GM18870 (cell line): ENCODE measurements at regions not wholly inside any gene's neighbourhood (a gene's known extent, or its start where the extent isn't known, plus 50 kb on each side); places are given as distances from the start of the nearest gene placed in this dataset.
"Not testable (repeated sequence)": the region's sequence is repeated elsewhere in the genome, so short reads cannot be mapped to it uniquely, and the experiment has no call there.

Experiments used
- ATAC-seq: cut with Tn5 transposase; IDR thresholded peaks from one replicate; pipeline ENCODE4 v1.9.1; 2021; ENCODE audit warnings: moderate library complexity; ENCODE audit not compliant: unreplicated experiment

DNA sequence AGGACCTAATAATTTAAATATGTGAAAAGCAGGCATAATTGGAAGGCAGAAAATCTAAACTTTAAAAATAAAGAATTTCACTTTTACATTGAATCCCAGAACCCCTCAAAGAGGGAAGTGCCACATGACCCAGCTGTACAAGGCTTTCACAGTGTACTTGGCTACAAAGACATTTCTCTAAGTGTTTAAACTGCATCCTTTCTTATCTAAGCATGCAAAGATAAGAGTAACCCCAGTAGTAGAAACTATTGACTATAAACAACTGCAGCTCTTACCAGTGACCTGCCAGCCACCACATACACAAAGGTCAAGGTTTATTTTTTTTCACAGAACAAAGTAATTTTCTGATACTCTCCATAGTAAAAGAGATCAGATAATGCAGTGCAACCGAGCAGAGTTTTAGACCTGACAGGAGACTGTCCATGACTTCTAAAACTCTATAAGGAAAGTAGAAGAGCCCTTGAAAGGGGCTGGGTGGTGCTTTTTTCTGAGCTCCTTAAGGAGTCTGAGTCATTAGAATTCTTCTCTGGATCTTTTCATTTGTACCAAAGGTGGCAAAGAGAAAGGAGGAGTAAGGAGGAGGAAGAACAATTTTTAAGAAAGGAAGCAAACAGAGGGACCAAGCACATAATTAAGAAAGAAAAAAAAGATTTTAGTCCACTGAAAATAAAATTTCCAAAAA is 750.6 kb downstream of the PRIM2 start:
- ATAC-seq = not testable (repeated sequence)

DNA sequence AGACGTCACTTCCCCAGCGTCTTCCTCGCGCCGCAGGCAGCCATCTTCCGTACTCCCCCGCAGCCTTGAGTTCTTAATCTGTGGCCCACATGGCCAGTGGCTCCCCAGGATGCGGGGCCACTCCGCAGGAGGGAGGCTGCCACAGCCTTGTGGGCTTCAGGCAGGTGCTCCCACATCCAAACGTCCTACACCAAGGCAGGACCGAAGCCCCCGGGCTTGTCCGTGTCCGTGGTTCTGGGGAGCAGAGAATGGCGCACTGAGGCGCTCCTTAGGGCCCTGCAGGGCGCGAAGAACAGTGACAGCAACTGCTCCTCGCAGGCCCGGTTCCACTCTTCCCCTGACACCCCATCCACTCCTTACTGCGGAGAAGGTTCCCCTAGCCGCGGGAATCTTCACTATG is 755.8 kb downstream of the PRIM2 start:
- ATAC-seq = no peak

DNA sequence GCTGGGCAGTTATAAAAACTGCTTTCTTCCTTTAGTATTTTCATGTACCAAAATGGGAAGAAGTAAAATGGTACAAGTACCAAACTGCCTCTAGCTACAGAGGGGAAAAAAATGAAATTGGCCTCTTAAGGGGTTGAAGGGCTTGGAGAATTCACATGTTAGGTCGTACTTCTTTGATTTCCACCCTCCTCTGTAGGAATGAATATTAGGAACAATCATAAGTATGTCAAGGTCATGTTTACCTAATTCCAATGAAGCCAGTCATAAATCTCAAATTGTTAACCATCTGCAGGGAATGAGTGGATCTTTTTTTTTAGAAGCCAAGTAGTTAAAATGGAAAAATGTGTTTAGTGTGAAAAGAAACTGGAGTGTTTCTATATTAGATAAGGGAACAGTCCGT is 772.6 kb downstream of the PRIM2 start:
- not testable (repeated sequence) for ATAC-seq

DNA sequence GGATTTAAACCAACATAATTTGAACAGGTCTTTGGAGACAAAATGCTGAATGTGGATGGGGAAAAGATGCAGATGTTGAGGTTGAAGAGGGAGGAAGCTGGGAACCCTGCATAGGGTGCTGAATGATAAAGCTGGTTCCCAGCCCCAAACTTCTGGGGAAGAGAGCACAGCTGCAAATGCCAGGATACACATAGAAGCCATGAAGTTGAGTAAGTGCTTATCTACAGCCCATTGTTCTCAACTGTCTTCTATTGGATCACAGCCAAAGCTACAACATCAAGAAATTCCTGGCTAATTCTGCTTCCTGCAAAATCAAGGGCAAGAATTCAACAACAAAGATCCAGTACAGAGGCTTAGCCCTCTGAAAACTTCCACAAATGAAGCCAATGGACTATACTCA is 779.8 kb downstream of the PRIM2 start:
- ATAC-seq = not testable (repeated sequence)

DNA sequence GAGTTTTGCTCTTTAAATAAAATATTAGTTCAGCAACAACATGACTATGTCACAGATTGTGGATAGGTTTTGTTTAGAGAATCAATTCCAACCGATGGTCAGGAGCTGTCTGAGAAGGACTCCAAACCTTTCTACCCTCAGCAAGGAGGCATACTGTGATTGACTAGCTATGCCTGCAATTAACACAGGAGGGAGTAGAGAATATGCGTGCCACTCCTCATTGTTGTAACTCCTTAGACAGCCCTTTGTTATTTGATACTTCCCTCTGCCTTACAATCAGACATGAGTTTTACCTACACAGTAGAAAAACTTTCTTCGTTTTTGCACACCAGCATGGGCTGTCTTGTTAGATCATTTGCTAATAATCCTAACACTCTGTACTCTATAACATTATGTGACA is 796.5 kb downstream of the PRIM2 start:
- ATAC-seq = no peak

DNA sequence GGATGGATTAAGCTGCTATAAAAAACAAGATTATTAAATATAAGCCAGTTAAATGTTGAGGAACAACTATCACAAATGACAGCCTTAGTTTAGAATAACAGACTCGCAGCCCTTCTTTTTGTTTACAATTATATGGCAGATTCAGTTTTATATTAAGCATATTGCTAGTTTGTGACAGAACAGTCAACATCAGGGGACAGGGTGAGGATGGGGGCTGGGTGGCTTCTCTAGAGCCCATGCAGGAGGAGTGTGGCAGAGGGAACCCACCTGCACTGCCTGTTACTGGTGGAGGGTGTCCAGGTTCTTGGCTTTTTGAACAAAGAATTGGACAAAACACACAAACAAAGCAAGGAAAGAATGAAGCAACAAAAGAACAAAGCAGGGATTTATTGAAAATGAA is 799.7 kb downstream of the PRIM2 start:
- ATAC-seq = not testable (repeated sequence)

DNA sequence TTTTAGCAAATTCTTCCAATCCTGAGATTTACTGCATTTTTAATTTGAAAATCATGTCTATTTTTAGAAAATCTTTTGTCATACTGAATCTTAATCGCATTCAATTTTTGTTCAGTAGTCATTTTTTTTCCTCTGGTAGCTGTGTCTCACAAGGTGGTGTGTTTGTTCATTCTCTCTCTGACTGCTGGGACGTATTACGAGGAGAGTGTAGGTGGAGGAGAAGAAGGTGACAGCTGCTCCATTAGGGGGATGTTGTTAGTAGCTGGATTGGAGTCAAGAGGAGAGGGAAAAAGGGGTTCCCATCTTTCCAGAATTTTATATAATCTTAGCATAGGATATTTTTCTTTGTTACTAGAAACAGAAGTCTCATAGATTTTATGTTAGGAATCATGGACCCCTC is 804.2 kb downstream of the PRIM2 start:
- ATAC-seq = not testable (repeated sequence)

DNA sequence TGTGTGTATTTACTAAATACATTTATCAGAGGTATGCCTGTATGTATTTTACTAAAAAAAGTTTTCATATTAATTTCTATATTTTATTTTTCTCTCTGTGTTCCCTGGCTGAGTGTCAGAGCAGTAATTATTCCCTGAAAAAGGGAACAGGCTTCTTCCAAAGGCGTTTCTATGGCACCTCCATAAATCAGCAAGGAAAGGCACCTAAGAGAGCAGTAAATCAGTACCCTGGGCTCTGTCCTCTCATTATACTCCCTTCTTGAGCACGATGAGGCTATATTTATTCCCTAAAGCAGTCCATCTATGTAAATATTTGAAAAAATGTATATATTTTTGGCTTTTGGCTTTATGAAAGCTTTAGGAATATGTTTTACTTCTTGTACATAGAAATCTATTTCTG is 806.3 kb downstream of the PRIM2 start:
- not testable (repeated sequence) for ATAC-seq

DNA sequence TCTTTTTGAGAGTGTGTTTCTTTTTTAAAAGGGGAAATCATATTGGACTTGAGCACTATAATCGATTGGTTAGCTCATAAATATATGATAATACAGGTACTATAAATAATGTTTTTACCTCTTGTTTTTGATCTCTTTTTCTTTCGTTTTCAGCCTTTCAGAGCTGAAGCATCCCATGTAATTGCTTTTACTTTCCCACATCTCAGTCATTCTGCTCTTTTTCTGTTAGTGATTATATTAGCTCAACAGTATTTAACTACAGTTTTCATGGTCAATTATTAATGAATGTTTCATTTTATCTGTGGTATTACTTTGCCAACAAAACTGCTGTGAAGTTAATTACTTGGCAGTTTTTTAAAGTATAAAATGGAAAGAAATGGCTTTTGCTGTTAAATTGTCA is 811.1 kb downstream of the PRIM2 start:
- not testable (repeated sequence) for ATAC-seq

DNA sequence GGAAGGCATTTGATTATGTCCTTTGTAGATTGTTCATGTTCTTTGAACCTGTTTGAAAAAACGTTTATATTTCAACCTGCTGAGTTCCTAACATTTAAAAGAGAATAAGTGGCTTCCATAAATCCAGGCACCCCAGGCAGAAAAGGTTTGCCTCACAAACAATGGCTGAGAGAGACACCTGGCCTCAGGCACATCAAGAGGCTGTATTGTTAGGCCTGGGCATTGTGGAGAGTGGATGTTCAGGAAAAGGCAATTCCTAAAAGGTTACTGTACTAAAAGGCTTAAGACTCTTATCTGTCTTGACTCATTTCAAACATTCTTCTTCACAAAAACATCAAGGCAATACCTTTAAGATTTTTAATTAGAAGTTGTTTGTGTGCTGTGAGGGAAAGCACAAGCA is 811.7 kb downstream of the PRIM2 start:
- not testable (repeated sequence) for ATAC-seq

DNA sequence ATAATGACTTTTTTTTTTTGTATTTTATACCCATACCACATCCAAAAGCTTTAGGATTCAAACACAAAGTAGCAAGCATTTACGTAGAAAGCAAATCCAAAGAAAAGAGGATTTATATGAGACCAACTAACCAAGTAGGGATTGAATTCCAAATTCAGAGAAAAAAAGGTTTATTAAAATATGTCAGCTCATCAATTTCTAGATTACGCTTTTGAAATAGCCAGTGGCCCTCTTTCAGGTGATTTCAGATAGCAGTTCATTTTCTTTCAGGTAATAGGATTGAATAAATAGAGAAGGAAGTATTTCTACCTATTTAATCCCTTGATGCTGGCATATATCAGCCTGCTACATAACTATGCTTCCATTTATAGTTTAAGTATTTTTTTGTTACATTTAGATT is 822.3 kb downstream of the PRIM2 start:
- not testable (repeated sequence) for ATAC-seq

DNA sequence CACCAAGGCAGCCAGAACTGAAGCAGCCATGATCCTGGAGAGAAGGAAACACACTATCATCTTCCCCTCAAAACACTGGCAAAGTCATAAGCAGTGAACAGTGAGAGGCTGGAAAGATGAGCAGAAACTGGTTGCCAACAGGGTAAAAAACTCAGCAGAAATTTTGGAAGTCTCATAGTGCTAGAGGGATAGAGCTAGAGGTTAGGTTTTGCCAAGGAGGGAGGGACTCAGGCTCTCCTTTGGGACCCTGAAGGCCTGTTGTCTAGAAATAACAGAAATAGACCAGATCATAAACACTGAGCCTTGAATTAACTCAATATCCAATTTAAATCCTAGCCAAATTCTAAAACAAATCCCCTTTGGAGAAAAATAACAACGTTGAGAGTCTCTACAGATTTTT is 853.6 kb downstream of the PRIM2 start:
- not testable (repeated sequence) for ATAC-seq

DNA sequence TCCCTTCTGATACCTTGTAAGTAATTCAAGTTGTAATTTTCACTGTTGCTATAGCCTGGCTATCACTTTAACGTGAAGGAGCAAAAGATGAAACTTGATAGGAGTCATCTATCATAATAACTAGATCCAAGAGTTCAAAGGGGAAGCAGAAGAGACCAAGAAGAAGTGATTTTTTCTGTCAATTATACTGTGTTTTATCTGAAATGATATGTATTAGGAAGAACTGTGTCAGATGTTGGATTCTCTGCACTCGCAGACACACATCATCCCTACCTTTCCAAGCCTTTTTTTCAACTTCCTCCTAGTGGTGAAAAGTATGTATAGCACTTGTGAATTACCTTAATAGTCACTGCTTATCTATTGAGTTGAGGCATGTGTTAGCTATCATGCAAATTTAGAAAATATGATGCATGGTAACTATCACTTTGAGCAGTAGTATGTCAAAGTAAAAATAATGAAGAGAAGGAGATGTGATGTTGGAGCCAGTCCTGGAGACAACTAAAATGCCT is 864.2 kb downstream of the PRIM2 start:
- peak; percentile 69 for ATAC-seq

DNA sequence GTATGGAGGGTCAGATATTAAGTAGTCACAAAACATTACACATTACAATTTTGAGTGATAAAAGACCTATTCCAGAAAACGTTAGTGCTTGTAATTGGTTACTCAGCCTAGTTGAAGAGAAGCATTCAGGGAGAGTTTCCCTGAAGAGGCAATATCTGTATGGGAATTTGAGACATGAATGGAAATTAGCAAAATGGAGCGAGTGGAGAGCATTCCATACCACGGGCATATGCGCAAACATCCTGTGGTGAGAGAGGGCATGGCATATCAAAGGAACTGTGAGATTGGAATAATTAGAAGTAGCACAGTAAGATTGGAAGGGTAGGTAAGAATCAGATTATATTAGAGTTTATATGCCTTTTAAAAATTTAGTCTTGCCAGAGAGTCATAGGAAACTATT is 867.9 kb downstream of the PRIM2 start:
- ATAC-seq = not testable (repeated sequence)

DNA sequence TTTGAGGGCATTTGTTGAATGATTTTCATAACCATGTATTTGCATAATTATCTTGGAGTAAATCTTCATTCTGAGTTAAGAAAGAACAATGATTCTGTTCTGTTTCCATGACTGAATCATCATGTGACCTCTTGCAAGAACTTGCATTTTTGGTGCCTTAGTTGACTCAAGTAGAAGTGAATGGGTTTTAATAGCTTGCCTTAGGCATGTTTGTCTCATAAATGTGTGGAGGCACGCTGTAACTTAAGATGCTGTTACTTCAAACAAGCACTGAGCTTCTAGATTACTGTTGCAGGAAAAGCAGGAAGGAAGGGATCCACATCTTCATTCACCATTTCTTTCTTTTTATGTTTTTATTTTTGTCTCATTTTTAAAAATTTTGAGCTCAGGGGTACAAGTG is 875.8 kb downstream of the PRIM2 start:
- not testable (repeated sequence) for ATAC-seq

DNA sequence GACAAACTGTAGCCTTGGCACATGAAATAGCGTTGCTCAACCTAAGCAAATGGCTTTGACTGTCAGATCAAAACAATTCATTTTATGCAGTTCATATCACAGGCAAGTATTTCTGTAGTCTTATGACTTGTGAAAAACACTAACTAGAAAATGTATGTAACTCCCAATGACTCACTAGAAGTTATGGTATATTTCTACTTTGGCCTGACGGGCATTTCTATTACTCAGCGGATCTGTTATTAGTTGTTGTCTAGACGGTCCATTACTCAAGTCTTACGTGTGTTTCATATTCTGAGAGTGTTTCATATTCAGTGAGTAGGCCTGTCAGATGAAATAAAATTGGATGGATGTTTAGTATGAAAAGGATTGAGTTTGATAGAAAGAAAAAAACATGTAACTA is 880.9 kb downstream of the PRIM2 start:
- ATAC-seq = no peak

DNA sequence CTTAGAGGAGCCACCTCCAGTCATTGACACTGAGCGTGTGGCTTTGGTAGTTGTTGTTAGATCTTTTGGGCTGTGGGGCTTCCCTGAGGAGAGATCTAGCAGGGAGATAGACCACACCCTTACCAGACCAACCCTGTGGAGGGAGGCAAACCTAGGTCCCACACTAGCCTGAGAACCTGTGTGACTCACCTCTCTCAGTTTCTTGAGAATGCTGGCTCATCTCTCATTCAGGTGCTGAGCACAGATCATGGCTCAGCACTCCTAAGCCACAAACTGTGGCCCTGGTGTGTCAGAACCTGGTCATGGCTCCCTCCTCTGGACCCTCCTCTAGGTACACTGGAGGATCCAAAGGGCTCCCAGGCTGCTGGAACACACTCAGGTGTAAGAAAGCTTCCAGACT is 919.7 kb downstream of the PRIM2 start:
- not testable (repeated sequence) for ATAC-seq

DNA sequence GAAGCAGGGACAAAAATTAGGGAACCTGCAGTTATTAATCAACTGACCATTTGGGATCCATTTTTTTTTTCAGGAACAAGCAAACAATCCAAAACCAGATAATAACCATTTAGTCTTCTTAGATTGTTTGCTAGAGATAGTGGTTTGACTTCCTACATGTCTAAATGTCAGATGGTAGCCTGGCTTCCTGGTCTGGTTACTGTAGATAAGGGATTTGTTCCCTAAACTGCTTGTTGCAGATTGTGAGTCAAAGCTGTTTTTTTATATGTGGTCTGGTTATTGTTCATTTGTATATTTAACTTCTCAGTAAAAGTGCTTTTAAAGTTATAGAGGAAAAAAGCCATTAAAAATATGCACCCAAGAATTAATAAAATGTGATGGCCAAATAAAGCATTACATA is 921.0 kb downstream of the PRIM2 start:
- ATAC-seq = not testable (repeated sequence)

DNA sequence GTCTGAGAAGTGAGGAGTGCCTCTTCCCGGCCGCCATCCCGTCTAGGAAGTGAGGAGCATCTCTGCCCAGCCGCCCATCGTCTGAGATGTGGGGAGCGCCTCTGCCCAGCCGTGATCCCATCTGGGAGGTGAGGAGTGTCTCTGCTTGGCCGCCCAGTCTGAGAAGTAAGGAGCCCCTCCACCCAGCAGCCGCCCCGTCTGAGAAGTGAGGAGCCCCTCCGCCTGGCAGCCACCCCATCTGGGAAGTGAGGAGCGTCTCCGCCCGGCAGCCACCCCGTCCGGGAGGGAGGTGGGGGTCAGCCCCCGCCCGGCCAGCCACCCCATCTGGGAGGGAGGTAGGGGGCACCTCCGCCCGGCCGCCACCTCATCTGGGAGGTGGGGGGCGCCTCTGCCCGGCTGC is 940.2 kb downstream of the PRIM2 start:
- not testable (repeated sequence) for ATAC-seq

DNA sequence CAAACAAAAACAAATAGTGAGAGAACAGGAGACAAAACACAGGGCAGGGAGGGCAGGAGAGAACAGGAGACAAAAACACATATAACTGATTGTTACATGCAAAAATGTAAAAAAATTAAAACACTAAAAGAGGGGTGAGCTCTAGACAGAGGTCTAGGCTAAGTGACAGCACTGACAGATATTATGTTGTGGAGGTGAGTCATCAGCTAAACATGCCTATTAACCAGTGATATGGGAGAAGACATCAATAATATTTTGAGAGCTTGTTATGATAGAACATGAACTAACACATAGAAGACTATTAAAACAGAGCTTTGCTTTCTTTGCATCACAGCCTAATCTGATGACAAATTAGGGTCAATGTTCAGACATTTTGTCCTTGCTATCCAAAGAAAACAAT is 972.7 kb downstream of the PRIM2 start:
- no peak for ATAC-seq

DNA sequence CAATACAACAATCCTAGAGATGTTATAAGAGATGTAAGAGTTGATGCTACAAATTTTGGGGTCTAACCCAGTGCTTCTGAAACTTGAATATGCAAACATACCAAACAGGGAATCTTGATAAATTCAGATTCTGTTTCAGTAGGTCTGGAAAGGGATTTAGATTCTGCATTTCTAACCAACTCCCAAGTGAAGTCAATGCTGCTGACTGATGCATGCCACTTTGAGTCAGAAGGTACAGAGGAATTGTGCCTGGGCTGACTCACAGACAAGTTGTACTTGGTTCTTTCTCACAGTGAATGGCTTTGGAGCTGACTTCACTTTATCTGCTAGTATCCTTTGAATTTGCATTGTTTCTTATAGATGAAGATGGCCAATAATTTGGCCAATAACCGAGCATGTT is 973.9 kb downstream of the PRIM2 start:
- not testable (repeated sequence) for ATAC-seq

DNA sequence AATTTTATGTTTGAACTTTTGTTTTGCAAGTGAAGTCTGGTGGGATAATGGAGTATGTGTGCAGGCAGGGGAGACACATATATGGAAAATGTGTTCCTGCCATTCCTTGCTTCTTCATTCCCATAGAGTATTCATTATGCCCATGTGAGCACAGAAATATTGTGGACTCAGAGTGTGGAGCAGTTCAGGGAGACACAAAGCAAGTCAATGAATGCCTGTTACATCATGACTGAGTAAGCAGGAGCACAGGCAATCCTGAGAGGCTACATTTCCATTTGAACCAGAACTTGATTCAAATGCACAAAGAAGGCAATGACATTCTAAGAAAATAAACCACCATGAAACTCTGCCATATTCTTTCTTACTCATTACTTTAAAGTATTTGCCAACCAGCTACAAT is 990.5 kb downstream of the PRIM2 start:
- not testable (repeated sequence) for ATAC-seq

DNA sequence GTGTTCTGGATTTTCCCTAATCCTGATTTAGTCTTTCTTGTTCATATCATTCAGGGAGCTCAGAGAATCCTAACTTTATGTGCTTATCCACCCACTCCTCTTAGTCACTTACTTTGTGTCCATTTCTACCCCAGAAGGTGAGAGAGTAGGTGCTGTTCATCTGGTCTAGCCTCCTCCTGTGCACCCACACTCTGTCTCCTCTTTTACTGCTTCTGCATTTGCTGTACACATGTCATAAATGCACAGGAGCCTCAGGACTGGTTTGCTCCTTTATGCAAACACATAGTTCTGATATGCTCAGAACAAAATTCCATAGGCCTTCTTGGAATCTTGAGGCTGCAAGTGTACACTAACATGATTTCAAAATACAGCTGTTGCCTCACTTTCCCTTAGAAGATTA is 1014.7 kb downstream of the PRIM2 start:
- ATAC-seq = not testable (repeated sequence)
